ENCODE measurements at regions not wholly inside any gene's neighbourhood (a gene's known extent, or its start where the extent isn't known, plus 50 kb on each side); places are given as distances from the start of the nearest gene placed in this dataset.

GRCh38 chr5:179418972-179419371 lies 73.7 kb upstream of the ADAMTS2 start:
- no peak overlapping the region for H3K27ac ChIP-seq
- DNase-seq, result no peak
- no peaks in the 10 kb centered on the region for H3K27me3 ChIP-seq
- H3K4me1 ChIP-seq (replicated peaks in 1 of 2), result no peaks in the 10 kb centered on the region
- 73 to 82% (median 76%) methylated on average over 11 of the region's 11 CpGs for WGBS, 4 donors
- TF ChIP-seq, protein P1, sequence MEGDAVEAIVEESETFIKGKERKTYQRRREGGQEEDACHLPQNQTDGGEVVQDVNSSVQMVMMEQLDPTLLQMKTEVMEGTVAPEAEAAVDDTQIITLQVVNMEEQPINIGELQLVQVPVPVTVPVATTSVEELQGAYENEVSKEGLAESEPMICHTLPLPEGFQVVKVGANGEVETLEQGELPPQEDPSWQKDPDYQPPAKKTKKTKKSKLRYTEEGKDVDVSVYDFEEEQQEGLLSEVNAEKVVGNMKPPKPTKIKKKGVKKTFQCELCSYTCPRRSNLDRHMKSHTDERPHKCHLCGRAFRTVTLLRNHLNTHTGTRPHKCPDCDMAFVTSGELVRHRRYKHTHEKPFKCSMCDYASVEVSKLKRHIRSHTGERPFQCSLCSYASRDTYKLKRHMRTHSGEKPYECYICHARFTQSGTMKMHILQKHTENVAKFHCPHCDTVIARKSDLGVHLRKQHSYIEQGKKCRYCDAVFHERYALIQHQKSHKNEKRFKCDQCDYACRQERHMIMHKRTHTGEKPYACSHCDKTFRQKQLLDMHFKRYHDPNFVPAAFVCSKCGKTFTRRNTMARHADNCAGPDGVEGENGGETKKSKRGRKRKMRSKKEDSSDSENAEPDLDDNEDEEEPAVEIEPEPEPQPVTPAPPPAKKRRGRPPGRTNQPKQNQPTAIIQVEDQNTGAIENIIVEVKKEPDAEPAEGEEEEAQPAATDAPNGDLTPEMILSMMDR (IDR thresholded peaks at IDR 0.05), result no peak
- no peak for TF ChIP-seq POLR2A (IDR thresholded peaks at IDR 0.05)
- no peak overlapping the region for H3K4me3 ChIP-seq
- no peaks in the 10 kb centered on the region for H3K36me3 ChIP-seq (replicated peaks in 1 of 2)
- intact Hi-C loops (cut with DNase I), result no loop called here
- no peaks in the 10 kb centered on the region for H3K9me3 ChIP-seq (replicated peaks in 1 of 3)

- DNase-seq, result no peak
- no peaks in the 10 kb centered on the region for H3K36me3 ChIP-seq (replicated peaks in 1 of 2)
- no peaks in the 10 kb centered on the region for H3K4me1 ChIP-seq (replicated peaks in 1 of 2)
- no peak overlapping the region for H3K4me3 ChIP-seq
- H3K27me3 ChIP-seq, result no peaks in the 10 kb centered on the region
- 67 to 100% (median 73%) methylated on average over 2 to 5 of the region's 5 CpGs for WGBS, 4 donors
- intact Hi-C loops (cut with DNase I), result no loop called here
- TF ChIP-seq, protein P1 (IDR thresholded peaks at IDR 0.05), result no peak
- TF ChIP-seq POLR2A (IDR thresholded peaks at IDR 0.05), result no peak
- no peak overlapping the region for H3K27ac ChIP-seq
- no peaks in the 10 kb centered on the region for H3K9me3 ChIP-seq (replicated peaks in 1 of 3)
Observed at GRCh38 chr5:179417696-179418095, 72.4 kb upstream of the ADAMTS2 start.

- no peaks in the 10 kb centered on the region for H3K27me3 ChIP-seq
- no peak overlapping the region for H3K27ac ChIP-seq
- TF ChIP-seq, protein P1 (IDR thresholded peaks at IDR 0.05), result no peak
- no peak for TF ChIP-seq POLR2A (IDR thresholded peaks at IDR 0.05)
- no peak for DNase-seq
- intact Hi-C loops (cut with DNase I), result no loop called here
- no peaks in the 10 kb centered on the region for H3K9me3 ChIP-seq (replicated peaks in 1 of 3)
- no peaks in the 10 kb centered on the region for H3K36me3 ChIP-seq (replicated peaks in 1 of 2)
- WGBS, 4 donors, result 63 to 66% (median 65%) methylated on average over 10 of the region's 10 CpGs
- H3K4me3 ChIP-seq, result no peak overlapping the region
- H3K4me1 ChIP-seq (replicated peaks in 1 of 2), result no peaks in the 10 kb centered on the region
Observed at GRCh38 chr5:179417016-179417415, 71.8 kb upstream of the ADAMTS2 start.

DNA sequence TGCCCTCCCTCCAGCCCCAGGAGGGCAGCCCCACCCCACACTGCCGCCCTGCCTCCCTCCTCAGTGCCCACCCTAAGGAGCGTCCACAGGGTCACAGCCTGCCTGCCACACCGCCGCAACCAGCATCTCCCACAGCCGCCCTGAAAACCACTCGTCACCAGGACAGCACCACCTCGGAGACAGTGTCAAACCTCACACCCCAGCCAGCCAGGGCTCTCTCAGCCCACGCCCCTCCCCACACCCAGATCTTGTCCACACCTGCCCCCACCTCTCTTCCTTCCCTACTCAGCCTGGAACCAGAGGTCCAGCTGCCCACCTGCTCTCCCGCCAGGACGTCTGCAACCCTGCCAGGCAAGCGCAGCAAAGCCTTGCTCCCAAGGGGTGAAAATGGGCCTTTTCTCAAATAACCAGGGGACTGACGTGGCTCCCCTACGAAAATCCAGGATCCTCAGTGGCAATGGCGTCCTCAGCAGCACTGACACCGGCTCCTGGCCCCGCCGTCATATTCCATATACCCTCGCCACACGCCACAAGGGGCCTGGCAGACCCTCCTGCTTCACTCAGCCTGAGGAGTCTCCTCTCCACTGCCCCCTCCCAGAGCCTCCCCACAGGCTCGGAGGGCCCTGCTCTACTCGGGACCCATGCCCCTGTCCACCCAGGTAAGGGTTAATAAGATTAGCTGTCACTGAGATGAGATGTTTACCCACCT lies 71.0 kb upstream of the ADAMTS2 start:
- no peaks in the 10 kb centered on the region for H3K4me1 ChIP-seq (replicated peaks in 1 of 2)
- intact Hi-C loops (cut with DNase I), result no loop called here
- TF ChIP-seq, protein P1 (IDR thresholded peaks at IDR 0.05), result no peak
- no peak for TF ChIP-seq POLR2A (IDR thresholded peaks at IDR 0.05)
- H3K4me3 ChIP-seq, result no peak overlapping the region
- H3K27ac ChIP-seq, result no peak overlapping the region
- 77 to 87% (median 86%) methylated on average over 15 to 21 of the region's 21 CpGs for WGBS, 4 donors
- H3K27me3 ChIP-seq, result no peaks in the 10 kb centered on the region
- DNase-seq, result peak in 1 of 7 donors; percentile 7
- H3K9me3 ChIP-seq (replicated peaks in 1 of 3), result no peaks in the 10 kb centered on the region
- H3K36me3 ChIP-seq (replicated peaks in 1 of 2), result no peaks in the 10 kb centered on the region

Measured in adrenal gland (tissue), 9 donors.